Peyer's patch (tissue), 4 donors: ENCODE measurements at regions not wholly inside any gene's neighbourhood (a gene's known extent, or its start where the extent isn't known, plus 50 kb on each side); places are given as distances from the start of the nearest gene placed in this dataset.

ENCODE experiments used
- DNase-seq, 3 donors: peaks; one replicate each; pipeline ENCODE4 v3.0.0-alpha.2; 2017 to 2019
- H3K27ac ChIP-seq, 4 donors: fragments of 200-600 bp; sonication (generic); one replicate each; pipeline ENCODE4 v1.5.1; 2016 to 2019
- H3K27me3 ChIP-seq, 2 donors: fragments of 200-600 bp; sonication (generic); one replicate each; pipeline ENCODE4 v1.5.1; 2019
- H3K36me3 ChIP-seq, 3 donors: fragments of 200-600 bp; sonication (generic); one replicate each; pipeline ENCODE4 v1.5.1; 2016 to 2019
- H3K4me1 ChIP-seq, 4 donors: fragments of 200-600 bp; sonication (generic); one replicate each; pipeline ENCODE4 v1.5.1; 2016 to 2019
- H3K4me3 ChIP-seq, 4 donors: fragments of 200-600 bp; sonication (generic); 1 replicate in 3 of 4; 2 replicates in 1 of 4; pipeline ENCODE4 v1.5.1; 2016 to 2019; ENCODE audit warnings: mild to moderate bottlenecking in 1 of 4
- H3K9me3 ChIP-seq, 4 donors: fragments of 200-600 bp; sonication (generic); one replicate each; pipeline ENCODE4 v1.5.1; 2016 to 2019; ENCODE audit warnings: mild to moderate bottlenecking in 1 of 4
- POLR2A ChIP-seq, 2 donors: fragments of 450-650 bp; IDR thresholded peaks; one replicate each; pipeline ENCODE4 v1.5.1; 2017; ENCODE audit warnings: antibody characterized with exemption in 2 of 2, mild to moderate bottlenecking in 2 of 2, moderate library complexity in 2 of 2
- TF ChIP-seq, protein P1 (sequence below), 6 experiments: fragments of 450-650 bp in 4 of 6; fragments of 200-600 bp in 2 of 6; sonication (generic) in 1 of 6; IDR thresholded peaks; one replicate each; pipeline ENCODE4 v1.5.1; 2017 to 2019; ENCODE audit warnings: antibody characterized with exemption in 6 of 6, mild to moderate bottlenecking in 3 of 6, moderate library complexity in 1 of 6

DNA sequence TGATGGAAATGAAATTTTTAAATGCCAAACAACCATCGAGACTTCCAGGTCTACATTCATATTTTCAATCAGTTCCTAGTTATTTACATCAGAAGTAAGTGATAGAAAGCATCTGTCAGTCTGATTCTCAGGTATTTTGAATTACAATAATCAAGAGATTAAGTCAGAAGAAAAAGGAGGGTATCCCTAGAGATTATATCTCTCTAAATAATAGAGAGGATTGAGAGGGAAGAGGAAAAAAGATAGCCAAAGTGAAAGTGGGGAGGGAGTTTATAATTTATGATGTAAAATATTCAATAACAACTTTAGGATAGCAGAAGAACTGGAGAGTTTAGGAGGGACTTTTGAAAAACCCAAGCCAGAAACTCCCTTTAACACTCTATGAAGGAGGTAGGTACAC lies 400.2 kb downstream of the EFNA5 start:
- H3K4me3 ChIP-seq, result no peak overlapping the region
- H3K27me3 ChIP-seq, result no peaks in the 10 kb centered on the region
- H3K4me1 ChIP-seq, result no peaks in the 10 kb centered on the region
- H3K36me3 ChIP-seq, result no peaks in the 10 kb centered on the region
- no peaks in the 10 kb centered on the region for H3K9me3 ChIP-seq
- DNase-seq, result no peak
- no peak for TF ChIP-seq POLR2A (IDR thresholded peaks at IDR 0.05)
- TF ChIP-seq, protein P1, sequence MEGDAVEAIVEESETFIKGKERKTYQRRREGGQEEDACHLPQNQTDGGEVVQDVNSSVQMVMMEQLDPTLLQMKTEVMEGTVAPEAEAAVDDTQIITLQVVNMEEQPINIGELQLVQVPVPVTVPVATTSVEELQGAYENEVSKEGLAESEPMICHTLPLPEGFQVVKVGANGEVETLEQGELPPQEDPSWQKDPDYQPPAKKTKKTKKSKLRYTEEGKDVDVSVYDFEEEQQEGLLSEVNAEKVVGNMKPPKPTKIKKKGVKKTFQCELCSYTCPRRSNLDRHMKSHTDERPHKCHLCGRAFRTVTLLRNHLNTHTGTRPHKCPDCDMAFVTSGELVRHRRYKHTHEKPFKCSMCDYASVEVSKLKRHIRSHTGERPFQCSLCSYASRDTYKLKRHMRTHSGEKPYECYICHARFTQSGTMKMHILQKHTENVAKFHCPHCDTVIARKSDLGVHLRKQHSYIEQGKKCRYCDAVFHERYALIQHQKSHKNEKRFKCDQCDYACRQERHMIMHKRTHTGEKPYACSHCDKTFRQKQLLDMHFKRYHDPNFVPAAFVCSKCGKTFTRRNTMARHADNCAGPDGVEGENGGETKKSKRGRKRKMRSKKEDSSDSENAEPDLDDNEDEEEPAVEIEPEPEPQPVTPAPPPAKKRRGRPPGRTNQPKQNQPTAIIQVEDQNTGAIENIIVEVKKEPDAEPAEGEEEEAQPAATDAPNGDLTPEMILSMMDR (IDR thresholded peaks at IDR 0.05), result no peak
- H3K27ac ChIP-seq, result no peak overlapping the region

DNA sequence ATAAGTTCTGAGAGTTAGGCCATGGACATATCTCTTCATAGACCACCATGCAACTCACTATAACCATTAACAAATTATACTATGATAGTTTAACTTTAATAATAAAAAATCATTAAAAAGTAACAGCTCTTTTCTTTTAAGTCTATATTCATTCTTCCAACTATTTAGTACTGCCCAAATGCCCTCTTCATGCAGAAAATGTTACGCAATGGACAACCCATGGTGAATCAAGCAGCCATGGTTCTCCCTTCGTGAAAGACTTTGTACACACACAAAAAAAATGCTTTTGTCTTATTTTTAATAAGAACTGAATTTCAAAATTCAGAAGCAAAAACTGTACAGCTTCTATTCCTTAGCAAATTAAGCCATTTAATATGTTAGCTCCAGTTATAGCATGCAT lies 401.1 kb downstream of the EFNA5 start:
- no peak overlapping the region for H3K4me3 ChIP-seq
- no peak for DNase-seq
- H3K36me3 ChIP-seq, result no peaks in the 10 kb centered on the region
- H3K27me3 ChIP-seq, result no peaks in the 10 kb centered on the region
- H3K9me3 ChIP-seq, result no peaks in the 10 kb centered on the region
- no peak for TF ChIP-seq POLR2A (IDR thresholded peaks at IDR 0.05)
- TF ChIP-seq, protein P1 (IDR thresholded peaks at IDR 0.05), result no peak
- H3K4me1 ChIP-seq, result no peaks in the 10 kb centered on the region
- no peak overlapping the region for H3K27ac ChIP-seq

GRCh38 chr5:107269256-107269655 lies 401.5 kb downstream of the EFNA5 start:
- H3K27me3 ChIP-seq, result no peaks in the 10 kb centered on the region
- no peaks in the 10 kb centered on the region for H3K4me1 ChIP-seq
- H3K4me3 ChIP-seq, result no peak overlapping the region
- H3K9me3 ChIP-seq, result no peaks in the 10 kb centered on the region
- no peaks in the 10 kb centered on the region for H3K36me3 ChIP-seq
- DNase-seq, result no peak
- TF ChIP-seq, protein P1 (IDR thresholded peaks at IDR 0.05), result no peak
- TF ChIP-seq POLR2A (IDR thresholded peaks at IDR 0.05), result no peak
- H3K27ac ChIP-seq, result no peak overlapping the region

- no peak for DNase-seq
- no peaks in the 10 kb centered on the region for H3K4me1 ChIP-seq
- no peak overlapping the region for H3K4me3 ChIP-seq
- H3K27ac ChIP-seq, result no peak overlapping the region
- no peaks in the 10 kb centered on the region for H3K27me3 ChIP-seq
- no peaks in the 10 kb centered on the region for H3K36me3 ChIP-seq
- no peaks in the 10 kb centered on the region for H3K9me3 ChIP-seq
- TF ChIP-seq POLR2A (IDR thresholded peaks at IDR 0.05), result no peak
- TF ChIP-seq, protein P1 (IDR thresholded peaks at IDR 0.05), result no peak
Observed at GRCh38 chr5:107268241-107268640, 402.5 kb downstream of the EFNA5 start.

- H3K4me1 ChIP-seq, result no peaks in the 10 kb centered on the region
- no peak overlapping the region for H3K4me3 ChIP-seq
- H3K27ac ChIP-seq, result no peak overlapping the region
- H3K36me3 ChIP-seq, result no peaks in the 10 kb centered on the region
- no peak for DNase-seq
- TF ChIP-seq, protein P1 (IDR thresholded peaks at IDR 0.05), result no peak
- TF ChIP-seq POLR2A (IDR thresholded peaks at IDR 0.05), result no peak
- H3K27me3 ChIP-seq, result no peaks in the 10 kb centered on the region
- H3K9me3 ChIP-seq, result no peaks in the 10 kb centered on the region
Observed at GRCh38 chr5:107266100-107266499, 404.6 kb downstream of the EFNA5 start.

DNA sequence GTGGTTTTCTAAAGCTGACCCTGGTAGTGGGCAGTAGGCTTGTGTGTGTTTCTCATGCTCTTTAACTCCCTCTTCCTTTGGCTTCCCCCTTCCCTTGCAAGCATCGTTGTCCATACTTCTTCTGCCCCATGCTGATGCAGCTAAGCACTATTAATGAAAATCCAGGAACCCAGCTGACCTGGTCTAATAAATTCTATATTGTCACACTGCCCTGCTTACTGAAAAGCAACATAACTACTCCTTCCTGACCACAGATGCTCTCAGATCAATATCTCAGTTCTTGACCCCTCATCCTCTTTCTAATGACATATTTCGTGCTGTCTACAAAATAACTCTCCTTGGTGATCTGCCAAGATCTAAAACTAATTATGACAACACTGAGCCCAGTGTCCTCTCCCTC lies 405.5 kb downstream of the EFNA5 start:
- H3K4me1 ChIP-seq, result no peaks in the 10 kb centered on the region
- H3K27ac ChIP-seq, result no peak overlapping the region
- H3K9me3 ChIP-seq, result no peaks in the 10 kb centered on the region
- H3K4me3 ChIP-seq, result no peak overlapping the region
- H3K27me3 ChIP-seq, result no peaks in the 10 kb centered on the region
- DNase-seq, result no peak
- no peaks in the 10 kb centered on the region for H3K36me3 ChIP-seq
- TF ChIP-seq, protein P1 (IDR thresholded peaks at IDR 0.05), result no peak
- TF ChIP-seq POLR2A (IDR thresholded peaks at IDR 0.05), result no peak
